Panc1 (cell line): ENCODE measurements at regions not wholly inside any gene's neighbourhood (a gene's known extent, or its start where the extent isn't known, plus 50 kb on each side); places are given as distances from the start of the nearest gene placed in this dataset.

Experiments
- ATAC-seq: fragments of 200-7000 bp; cut with Tn5 transposase; 2 replicates; pipeline ENCODE4 v1.9.1; 2020; ENCODE audit warnings: mild to moderate bottlenecking, moderate library complexity
- BruUV-seq: library from RNA; stranded (reverse); fragments of 400-500 nt; replicated peaks from 2 replicates; lab custom pipeline; 2021; lab: Mats Ljungman, UMichigan
- CTCF ChIA-PET: fragments of 300-600 bp; sonication (Branson Sonifier 250); formaldehyde crosslinking; loops from one replicate; lab custom pipeline; 2022; ENCODE audit warnings: antibody characterized with exemption; lab: Charles Lee
- POLR2A ChIA-PET: fragments of 300-600 bp; sonication (Branson Sonifier 250); formaldehyde crosslinking; loops from one replicate; lab custom pipeline; 2022; ENCODE audit warnings: antibody characterized with exemption; lab: Charles Lee
- DNase-seq: peaks from one replicate; pipeline ENCODE4 v3.0.0-alpha.2; 2010; ENCODE audit warnings: low read depth, low spot score
- H3K27ac ChIP-seq: 2 replicates; pipeline ENCODE4 v1.5.1; 2011; ENCODE audit warnings: mild to moderate bottlenecking, low read length, inconsistent platforms
- H3K27me3 ChIP-seq: fragments of 200-500 bp; sonication (Bioruptor generic); 2 replicates; pipeline ENCODE4 v1.6.0; 2014; ENCODE audit warnings: low read length, inconsistent platforms; ENCODE audit not compliant: control insufficient read depth, insufficient read depth
- H3K36me3 ChIP-seq: fragments of 200-500 bp; sonication (Bioruptor generic); 2 replicates; pipeline ENCODE4 v1.5.1; 2014; ENCODE audit warnings: inconsistent platforms, mild to moderate bottlenecking, low read length, moderate library complexity; ENCODE audit not compliant: control insufficient read depth, insufficient read depth
- H3K4me1 ChIP-seq: 2 replicates; pipeline ENCODE4 v1.5.1; 2011; ENCODE audit warnings: inconsistent platforms, mild to moderate bottlenecking, low read length, moderate library complexity; ENCODE audit not compliant: control insufficient read depth, insufficient read depth
- H3K4me3 ChIP-seq, 2 experiments: 2 replicates each; pipeline ENCODE4 v1.5.1; 2011 to 2012; ENCODE audit warnings: low read depth in 2 of 2, low read length in 2 of 2, mild to moderate bottlenecking in 2 of 2, inconsistent platforms in 1 of 2, moderate library complexity in 1 of 2
- H3K9me3 ChIP-seq: fragments of 200-500 bp; sonication (Bioruptor generic); 2 replicates; pipeline ENCODE4 v1.5.1; 2014; ENCODE audit warnings: low read depth, mild to moderate bottlenecking, inconsistent platforms, low read length, moderate library complexity; ENCODE audit not compliant: control insufficient read depth, insufficient read depth
- CTCF ChIP-seq: fragments of 450-650 bp; IDR thresholded peaks from 2 replicates; pipeline ENCODE4 v1.5.1; 2017; ENCODE audit warnings: mild to moderate bottlenecking
- POLR2AphosphoS5 ChIP-seq: IDR thresholded peaks from 2 replicates; pipeline ENCODE4 v1.6.1; 2012; ENCODE audit warnings: mild to moderate bottlenecking, low read depth, low read length, moderate library complexity
- REST ChIP-seq, 2 experiments: IDR thresholded peaks; 2 replicates each; pipeline ENCODE4 v1.6.1; 2011 to 2012; ENCODE audit warnings: low read depth in 2 of 2, control low read depth in 1 of 2, low read length in 1 of 2, mild to moderate bottlenecking in 1 of 2, moderate library complexity in 1 of 2; ENCODE audit not compliant: insufficient read depth in 1 of 2
- SIN3A ChIP-seq: IDR thresholded peaks from 2 replicates; pipeline ENCODE4 v1.6.1; 2012; ENCODE audit warnings: low read depth, mild to moderate bottlenecking, low read length, moderate library complexity, borderline replicate concordance; ENCODE audit not compliant: insufficient read depth
- TCF7L2 ChIP-seq: IDR thresholded peaks from 2 replicates; pipeline ENCODE4 v1.6.1; 2011; ENCODE audit warnings: mild to moderate bottlenecking, low read depth, low read length, inconsistent platforms
- in situ Hi-C: cut with HindIII; loops from 2 replicates; pipeline ENCODE4 v1.10.0; 2016; ENCODE audit warnings: low sequenced_read_pairs, low pct_unique_long_range_greater_than_20kb
- intact Hi-C: fragments of 100-400 bp; cut with micrococcal nuclease; formaldehyde crosslinking; loops from one replicate; pipeline ENCODE4 v1.10.0; 2022; ENCODE audit not compliant: unreplicated experiment

DNA sequence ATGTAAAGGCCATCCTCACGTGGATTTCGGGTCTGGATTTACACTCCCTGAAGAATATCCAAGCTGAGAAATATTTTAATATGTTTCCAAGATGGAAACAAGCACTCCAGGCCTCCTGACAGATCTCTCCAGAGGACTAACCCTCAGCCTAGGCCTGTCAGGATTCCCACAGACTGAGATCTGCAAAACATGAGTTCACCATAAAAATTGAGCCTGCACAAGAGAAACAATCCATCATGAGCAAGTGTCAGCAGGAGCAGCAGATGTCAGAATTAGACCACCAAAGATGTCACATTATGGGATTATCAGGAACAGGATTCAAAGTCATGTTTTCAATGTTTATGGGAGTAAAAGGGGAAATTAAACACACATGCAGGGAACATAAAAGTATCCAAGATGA lies 191.3 kb downstream of the TFCP2L1 start:
- Histone ChIP-seq H3K4me3 (no peak overlapping the region), H3K36me3 (no peaks in the 10 kb centered on the region), H3K27ac (no peak overlapping the region), H3K9me3 (no peaks in the 10 kb centered on the region), H3K4me1 (0 out of 2 replicates have a peak, but pooled peaks cover 4% of the 10 kb centered on the region), H3K27me3 (no peaks in the 10 kb centered on the region)
- in situ Hi-C loops: no loop called here
- no peak for DNase-seq
- TF ChIP-seq REST (IDR thresholded peaks at IDR 0.05; ENCODE audit: insufficient read depth in 1 of 2, low read depth in 2 of 2, low read length in 1 of 2) (no peak), TCF7L2 (no peak)
- ChIA-PET CTCF (interaction anchor here (0.7 kb wide), 1 partner anchor 34 kb away, joined by 3 read pairs; no protein-coding TSS in a partner anchor), POLR2A (no interaction called here)
- ATAC-seq: no peak
- intact Hi-C loops: loop anchor here (10.0 kb wide), 2 partner anchors 231 to 261 kb away; no protein-coding TSS in a partner anchor
- BruUV-seq: no TSS peak

- Histone ChIP-seq H3K4me1 (0 out of 2 replicates have a peak, but pooled peaks cover 4% of the 10 kb centered on the region), H3K36me3 (no peaks in the 10 kb centered on the region), H3K9me3 (no peaks in the 10 kb centered on the region), H3K27me3 (no peaks in the 10 kb centered on the region), H3K27ac (no peak overlapping the region), H3K4me3 (no peak overlapping the region)
- TF ChIP-seq REST (IDR thresholded peaks at IDR 0.05; ENCODE audit: insufficient read depth in 1 of 2, low read depth in 2 of 2, low read length in 1 of 2) (no peak), SIN3A (no peak), TCF7L2 (no peak), POLR2AphosphoS5 (no peak), CTCF (no peak)
- ChIA-PET CTCF (interaction anchor here (0.7 kb wide), 1 partner anchor 33 kb away, joined by 3 read pairs; no protein-coding TSS in a partner anchor), POLR2A (no interaction called here)
- ATAC-seq (no peak), DNase-seq (no peak)
- in situ Hi-C loops (no loop called here), intact Hi-C loops (loop anchor here (10.0 kb wide), 2 partner anchors 231 to 261 kb away; no protein-coding TSS in a partner anchor)
- BruUV-seq: no TSS peak
These were observed 190.9 kb downstream of the TFCP2L1 start for GRCh38 chr2:121094101-121094500.
